Activated CD4-positive, CD25-positive, alpha-beta regulatory T cell treated with anti-CD3 and anti-CD28 coated beads, Interleukin-2, amount 50 U/mL, for 72 hours (primary cell): ENCODE measurements at regions not wholly inside any gene's neighbourhood (a gene's known extent, or its start where the extent isn't known, plus 50 kb on each side); places are given as distances from the start of the nearest gene placed in this dataset.
"Not testable (repeated sequence)": the region's sequence is repeated elsewhere in the genome, so short reads cannot be mapped to it uniquely, and the experiment has no call there.

Source experiments
- DNase-seq: peaks from one replicate; pipeline ENCODE4 v3.0.0; 2021

DNA sequence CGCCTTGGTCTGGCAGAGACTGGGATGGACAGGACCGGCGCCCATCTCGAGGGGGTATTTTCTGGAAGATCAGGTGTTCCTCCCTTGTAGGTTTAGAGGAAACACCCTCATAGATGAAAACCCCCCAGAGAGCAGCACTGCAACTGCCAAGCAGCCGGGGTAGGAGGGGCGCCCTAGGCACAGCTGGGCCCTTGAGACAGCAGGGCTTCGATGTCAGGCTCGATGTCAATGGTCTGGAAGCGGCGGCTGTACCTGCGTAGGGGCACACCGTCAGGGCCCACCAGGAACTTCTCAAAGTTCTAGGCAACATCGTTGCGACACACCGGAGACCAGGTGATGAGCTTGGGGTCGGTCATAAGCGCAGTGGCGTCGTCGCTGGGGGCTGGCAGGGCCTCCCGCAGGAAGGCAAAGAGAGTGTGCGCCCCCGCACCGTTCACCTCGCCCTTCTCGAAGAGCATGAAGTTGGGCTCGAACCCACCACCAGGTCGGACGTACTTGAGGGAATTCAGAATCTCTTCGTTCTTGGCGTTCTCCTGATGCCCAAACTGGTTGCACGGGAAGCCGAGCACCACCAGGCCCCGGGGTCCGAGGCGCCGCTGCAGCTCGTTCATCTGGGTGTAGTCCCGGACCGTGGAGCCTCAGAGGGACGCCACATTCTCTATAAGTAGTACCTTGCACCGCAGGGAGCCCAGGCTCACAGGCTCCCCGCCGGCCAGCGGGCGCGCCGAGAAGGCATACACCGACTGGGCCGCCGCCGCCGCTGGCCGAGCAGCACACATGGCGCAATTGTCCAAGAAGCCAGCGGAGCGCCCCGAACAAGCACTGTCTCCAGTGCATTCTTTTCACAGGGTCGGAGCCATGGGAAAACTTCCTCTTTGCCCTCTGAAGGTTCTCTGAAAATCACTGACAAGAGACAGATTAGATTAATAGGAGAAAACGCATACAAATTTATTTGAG, 59.0 kb upstream of the ATXN3L start:
- DNase-seq: not testable (repeated sequence)

DNA sequence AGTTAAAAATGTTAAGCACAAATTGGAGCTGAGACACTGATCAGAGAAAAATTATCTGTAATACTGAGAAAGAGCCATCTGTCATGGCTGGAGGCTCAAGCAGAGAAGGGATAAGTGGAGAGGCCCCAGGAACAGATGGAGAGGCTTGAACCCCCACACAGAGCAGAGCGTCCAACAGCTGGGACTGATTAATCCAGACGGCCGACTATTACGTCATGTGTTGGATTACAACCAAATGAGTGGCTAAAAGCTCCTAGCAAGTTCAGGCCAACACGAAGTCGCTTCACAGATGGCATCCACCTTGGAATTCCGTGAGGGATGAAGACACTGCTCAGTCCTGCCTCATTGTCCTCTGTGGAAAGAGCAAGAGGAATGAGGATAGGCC, 57.7 kb upstream of the ATXN3L start:
- DNase-seq: no peak

DNA sequence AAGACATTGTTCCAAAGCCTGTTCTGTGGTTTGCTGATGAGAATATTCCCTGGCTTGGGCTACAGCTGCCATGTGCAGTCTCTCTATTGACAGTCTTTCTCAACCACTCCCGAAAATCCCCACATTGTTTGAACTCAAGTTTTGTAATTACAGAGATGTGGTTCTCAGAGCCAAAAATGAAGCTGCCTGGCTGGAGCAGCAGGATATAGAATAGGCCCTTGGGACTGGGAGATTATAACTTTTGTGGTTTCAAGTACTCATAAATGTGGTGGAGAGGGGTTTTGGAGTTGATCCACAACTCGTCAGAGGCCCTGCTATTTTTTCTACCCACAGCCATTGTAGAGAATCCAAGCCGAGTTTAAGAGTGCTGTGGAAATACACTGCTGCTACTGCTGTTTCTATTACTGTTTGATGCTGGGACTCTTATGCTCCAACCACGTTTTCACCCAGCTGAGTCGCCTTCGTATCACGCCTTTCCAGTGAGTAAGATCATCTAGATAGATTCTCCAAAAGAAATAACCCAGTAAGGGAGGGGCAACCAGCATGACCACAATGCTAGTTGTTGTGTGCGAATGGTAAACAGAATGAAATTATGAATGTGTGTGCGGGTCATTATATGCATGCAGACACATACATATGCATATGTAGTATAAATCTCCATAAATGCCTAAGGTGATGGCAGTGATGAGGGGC, 57.1 kb upstream of the ATXN3L start:
- DNase-seq: no peak

DNA sequence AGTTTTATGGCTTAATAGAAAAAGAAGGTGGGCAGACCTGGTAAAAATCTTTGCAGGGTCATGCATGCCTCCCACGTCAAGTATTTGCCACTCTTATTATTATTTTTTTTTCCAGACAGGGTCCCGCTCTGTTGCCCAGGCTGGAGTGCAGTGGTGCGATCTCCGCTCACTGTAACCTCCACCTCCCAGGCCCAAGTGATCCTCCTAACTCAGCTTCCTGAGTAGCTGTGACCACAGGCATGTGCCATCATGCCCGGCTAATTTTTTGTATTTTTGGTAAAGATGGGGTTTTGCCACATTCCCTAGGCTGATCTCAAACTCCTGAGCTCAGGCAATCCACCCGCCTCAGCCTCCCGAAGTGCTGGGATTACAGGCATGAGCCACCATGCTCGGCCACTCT, 55.7 kb upstream of the ATXN3L start:
- not testable (repeated sequence) for DNase-seq

DNA sequence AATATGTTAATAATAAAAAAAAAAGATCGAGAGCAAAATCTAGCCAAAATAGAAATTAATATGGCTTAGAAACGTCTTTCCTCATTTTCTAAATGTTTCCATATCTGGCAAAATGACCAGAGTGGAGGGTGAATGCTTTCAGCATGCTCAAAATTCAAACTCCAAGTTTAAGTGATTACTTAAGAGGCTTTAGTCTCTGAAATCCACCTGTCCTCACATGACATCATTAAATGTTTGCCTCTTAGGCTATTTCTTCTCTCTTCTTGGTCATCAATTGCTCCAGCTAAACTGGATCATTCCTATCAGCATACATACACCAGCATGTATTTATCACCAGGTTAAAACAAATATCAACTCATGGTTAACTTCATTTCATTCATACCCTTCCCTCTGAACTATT, 54.5 kb upstream of the ATXN3L start:
- no peak for DNase-seq

DNA sequence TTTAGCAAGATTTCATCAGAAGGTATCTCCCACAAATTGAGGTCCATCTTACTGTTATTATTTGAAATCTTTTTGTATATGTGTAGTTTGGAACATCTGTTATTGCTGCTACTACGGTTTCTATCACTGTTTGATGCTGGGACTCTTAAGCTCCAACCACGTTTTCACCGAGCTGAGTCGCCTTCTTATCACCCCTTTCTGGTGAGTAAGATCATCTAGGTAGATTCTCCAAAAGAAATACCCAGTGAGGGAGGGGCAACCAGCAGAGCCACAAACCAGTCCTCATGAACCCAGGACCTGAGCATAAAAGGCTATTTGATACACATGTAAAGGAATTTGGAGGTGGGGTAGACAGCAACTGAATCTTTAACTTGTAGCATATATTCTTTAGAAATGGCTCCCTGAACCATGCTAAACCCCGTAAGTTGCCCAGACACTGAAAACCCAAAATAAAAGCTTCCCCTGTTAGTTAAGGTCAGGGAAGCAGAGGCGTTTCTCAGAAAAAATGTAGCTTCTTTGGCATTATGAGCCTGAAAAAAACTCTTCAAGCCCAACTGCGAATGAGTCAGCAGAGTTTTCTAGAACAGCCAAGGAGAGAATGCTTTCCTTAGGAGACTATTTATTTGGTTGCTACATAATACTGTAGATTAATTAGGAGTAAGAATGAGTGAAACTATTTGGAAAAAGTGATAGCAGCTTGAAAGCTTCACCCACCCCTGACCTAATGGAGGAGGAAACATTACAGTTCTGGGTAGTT, 53.8 kb upstream of the ATXN3L start:
- no peak for DNase-seq

DNA sequence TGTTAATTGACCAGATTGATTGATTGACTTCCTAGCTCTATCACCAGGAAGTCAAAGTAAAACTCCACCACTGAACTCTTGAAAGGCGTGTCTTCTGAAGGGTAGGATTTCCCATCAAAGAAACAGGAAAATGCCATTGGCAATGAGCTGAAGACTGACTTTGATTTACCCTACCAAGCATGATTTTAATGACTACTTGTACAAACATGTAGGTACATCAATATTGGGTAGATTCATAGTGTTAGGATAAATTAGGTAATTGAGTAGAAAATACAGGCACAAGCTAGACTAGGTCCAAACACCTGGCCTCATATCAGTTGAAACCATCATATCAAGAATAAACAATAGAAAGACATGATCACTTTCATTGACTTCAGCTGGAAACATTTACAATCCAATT, 53.2 kb upstream of the ATXN3L start:
- DNase-seq: no peak

DNA sequence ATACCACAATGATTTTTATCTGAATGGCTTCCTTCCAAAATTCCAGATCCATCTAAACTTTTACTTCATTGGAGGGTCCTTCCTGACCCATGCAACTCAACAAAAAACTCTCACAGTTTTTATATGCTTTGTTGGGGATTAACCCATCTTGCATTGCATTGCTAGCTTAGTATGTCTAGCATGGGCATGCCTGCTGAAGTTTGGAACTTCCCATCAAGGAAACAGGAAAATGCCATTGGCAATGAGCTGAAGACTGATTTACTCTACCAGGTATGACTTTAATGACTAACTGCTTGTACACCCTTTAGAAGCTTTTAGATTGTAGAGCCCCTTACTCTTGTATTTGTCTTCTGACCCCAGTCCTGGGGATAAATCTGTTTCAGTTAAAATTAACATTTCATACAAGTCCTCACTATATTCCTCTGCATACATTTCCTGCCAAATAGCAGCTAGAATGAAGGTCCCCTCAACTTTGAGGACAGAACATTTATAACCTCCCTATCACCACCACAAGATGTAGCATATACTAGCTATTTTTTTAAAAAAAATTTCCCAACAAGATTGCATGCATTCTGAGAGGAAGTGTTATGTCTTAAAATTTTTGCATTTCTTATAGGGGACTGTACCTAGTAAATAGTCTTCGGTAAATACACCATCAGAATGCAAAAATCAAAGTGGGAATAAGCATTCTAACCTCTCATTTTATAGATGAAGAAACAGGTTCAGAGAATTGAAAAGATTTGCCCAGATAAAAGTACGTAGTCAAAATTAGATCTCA, 52.5 kb upstream of the ATXN3L start:
- DNase-seq: no peak

DNA sequence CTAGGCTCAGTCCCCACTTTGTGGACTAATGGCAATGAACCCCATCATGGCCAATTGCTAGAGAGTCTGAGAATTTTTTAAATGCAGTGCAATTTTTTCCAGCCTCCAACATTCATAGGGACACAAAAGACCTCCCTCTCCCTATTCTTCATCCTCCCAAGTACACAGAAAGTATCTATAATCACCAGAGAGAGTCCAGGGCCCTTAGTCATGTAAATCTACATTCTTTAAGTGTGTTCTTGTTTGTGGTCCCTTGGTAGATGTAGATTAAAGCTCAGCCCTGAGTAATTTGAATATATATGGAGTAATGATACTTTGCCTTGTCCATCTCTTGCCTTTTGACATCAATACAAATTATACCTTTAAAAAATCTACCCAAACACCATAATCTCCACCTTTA, 51.3 kb upstream of the ATXN3L start:
- no peak for DNase-seq

DNA sequence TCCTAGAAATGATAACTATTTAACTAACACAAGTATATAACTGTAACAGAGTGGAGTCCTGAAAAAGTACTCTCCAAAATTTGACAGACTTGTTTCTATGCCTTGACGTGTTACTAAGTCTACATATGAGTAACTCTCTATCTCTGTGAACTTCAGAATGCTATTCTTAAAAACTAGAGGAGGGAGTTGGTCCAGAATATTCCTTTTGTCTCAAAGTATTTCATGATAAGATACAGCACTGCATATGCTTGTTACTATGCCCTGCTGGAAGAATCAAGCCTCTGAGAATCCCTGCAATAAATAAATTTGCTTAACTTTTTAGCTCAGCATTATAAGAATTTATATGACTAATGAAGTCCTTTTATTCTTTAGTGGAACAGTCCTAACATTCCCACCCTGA, 50.9 kb upstream of the ATXN3L start:
- no peak for DNase-seq
